Mesendoderm (in vitro differentiated cells): ENCODE measurements at regions not wholly inside any gene's neighbourhood (a gene's known extent, or its start where the extent isn't known, plus 50 kb on each side); places are given as distances from the start of the nearest gene placed in this dataset.

Experiments used
- DNase-seq: peaks from one replicate; pipeline ENCODE4 v3.0.0; 2013
- H2AK5ac ChIP-seq: 2 replicates; pipeline ENCODE4 v1.6.1; 2013; ENCODE audit warnings: low read length, inconsistent platforms
- H2BK120ac ChIP-seq: 2 replicates; pipeline ENCODE4 v1.6.1; 2013; ENCODE audit warnings: low read depth, mild to moderate bottlenecking, low read length, moderate library complexity, mixed read lengths
- H2BK15ac ChIP-seq: replicated peaks from 2 replicates; pipeline ENCODE4 v1.6.1; 2013; ENCODE audit warnings: low read depth, mild to moderate bottlenecking, moderate library complexity
- H2BK5ac ChIP-seq: 2 replicates; pipeline ENCODE4 v1.6.1; 2013; ENCODE audit warnings: low read length, inconsistent platforms
- H3K18ac ChIP-seq: 2 replicates; pipeline ENCODE4 v1.6.1; 2013; ENCODE audit warnings: mild to moderate bottlenecking, low read length, mixed read lengths
- H3K23ac ChIP-seq: one replicate; pipeline ENCODE4 v1.6.1; 2013; ENCODE audit warnings: low read length
- H3K27ac ChIP-seq: 2 replicates; pipeline ENCODE4 v1.5.1; 2013; ENCODE audit warnings: low read depth, mild to moderate bottlenecking, inconsistent platforms, low read length, moderate library complexity
- H3K27me3 ChIP-seq: 2 replicates; pipeline ENCODE4 v1.6.1; 2013; ENCODE audit warnings: low read length, control low read depth, mild to moderate bottlenecking, inconsistent platforms; ENCODE audit not compliant: insufficient read depth, poor library complexity
- H3K36me3 ChIP-seq: 2 replicates; pipeline ENCODE4 v1.6.1; 2013; ENCODE audit warnings: low read length, inconsistent platforms; ENCODE audit not compliant: control insufficient read depth, insufficient read depth
- H3K4ac ChIP-seq: one replicate; pipeline ENCODE4 v1.6.1; 2013; ENCODE audit warnings: low read depth, mild to moderate bottlenecking, low read length, moderate library complexity
- H3K4me1 ChIP-seq: 2 replicates; pipeline ENCODE4 v1.6.1; 2013; ENCODE audit warnings: low read depth, low read length, inconsistent platforms; ENCODE audit not compliant: control insufficient read depth
- H3K4me2 ChIP-seq: 2 replicates; pipeline ENCODE4 v1.6.1; 2013; ENCODE audit warnings: low read length
- H3K4me3 ChIP-seq: 2 replicates; pipeline ENCODE4 v1.5.1; 2013; ENCODE audit warnings: mild to moderate bottlenecking, low read length
- H3K56ac ChIP-seq: one replicate; pipeline ENCODE4 v1.6.1; 2013; ENCODE audit warnings: low read length
- H3K79me1 ChIP-seq: 2 replicates; pipeline ENCODE4 v1.6.1; 2013; ENCODE audit warnings: low read length, inconsistent platforms
- H3K79me2 ChIP-seq: 2 replicates; pipeline ENCODE4 v1.6.1; 2013; ENCODE audit warnings: mild to moderate bottlenecking, low read length; ENCODE audit not compliant: control insufficient read depth, insufficient read depth
- H3K9ac ChIP-seq: 2 replicates; pipeline ENCODE4 v1.6.1; 2013; ENCODE audit warnings: low read length, inconsistent platforms
- H4K5ac ChIP-seq: one replicate; pipeline ENCODE4 v1.6.1; 2013; ENCODE audit warnings: low read length
- H4K8ac ChIP-seq: one replicate; pipeline ENCODE4 v1.6.1; 2013; ENCODE audit warnings: low read depth, mild to moderate bottlenecking, control low read depth, low read length, moderate library complexity
- WGBS: extraction: QIAGEN DNeasy Blood & Tissue Kit; methylation state at CpG from one replicate; pipeline ENCODE4 v1.1.7; 2013; ENCODE audit warnings: low lambda C conversion rate, missing lambda C conversion rate; ENCODE audit not compliant: insufficient coverage; ENCODE audit errors: extremely low coverage; 5-methylcytosine and 5-hydroxymethylcytosine counted together

GRCh38 chr3:64975147-64975546 lies 287.3 kb upstream of the ADAMTS9 start:
- H3K27me3 ChIP-seq, result no peaks in the 10 kb centered on the region
- no peak overlapping the region for H3K56ac ChIP-seq
- WGBS, result no CpG with 5 or more reads among the region's 2 CpGs

GRCh38 chr3:64974401-64974800 lies 286.6 kb upstream of the ADAMTS9 start:
- H3K18ac ChIP-seq, result no peak overlapping the region

More at GRCh38 chr3:64975147-64975546, 287.3 kb upstream of the ADAMTS9 start:
- no peak for DNase-seq
- Histone ChIP-seq H4K5ac (no peak overlapping the region), H3K79me1 (no peaks in the 10 kb centered on the region), H3K4me1 (no peaks in the 10 kb centered on the region), H3K27ac (no peak overlapping the region), H2BK5ac (no peak overlapping the region), H3K4me2 (no peak overlapping the region), H4K8ac (no peak overlapping the region), H3K23ac (no peak overlapping the region), H3K36me3 (no peaks in the 10 kb centered on the region), H3K4me3 (no peak overlapping the region), H3K79me2 (no peaks in the 10 kb centered on the region), H2BK15ac (no peak overlapping the region), H3K9ac (no peak overlapping the region), H2AK5ac (no peak overlapping the region), H2BK120ac (no peak overlapping the region), H3K18ac (no peak overlapping the region), H3K4ac (no peak overlapping the region)

GRCh38 chr3:64972793-64973192 lies 285.0 kb upstream of the ADAMTS9 start:
- no peak for DNase-seq
- no peak overlapping the region for H2BK15ac ChIP-seq
- no peak overlapping the region for H3K56ac ChIP-seq
- no peak overlapping the region for H3K23ac ChIP-seq
- no peak overlapping the region for H2AK5ac ChIP-seq
- H3K27ac ChIP-seq, result no peak overlapping the region
- no peak overlapping the region for H3K4me3 ChIP-seq
- H3K9ac ChIP-seq, result no peak overlapping the region
- no peaks in the 10 kb centered on the region for H3K4me1 ChIP-seq
- H3K18ac ChIP-seq, result no peak overlapping the region
- H2BK120ac ChIP-seq, result no peak overlapping the region
- H3K36me3 ChIP-seq, result no peaks in the 10 kb centered on the region
- H4K5ac ChIP-seq, result no peak overlapping the region
- H3K79me1 ChIP-seq, result no peaks in the 10 kb centered on the region
- H3K79me2 ChIP-seq, result no peaks in the 10 kb centered on the region
- H4K8ac ChIP-seq, result no peak overlapping the region
- no peak overlapping the region for H3K4me2 ChIP-seq
- no peak overlapping the region for H2BK5ac ChIP-seq
- WGBS, result no CpG with 5 or more reads among the region's 1 CpG
- no peak overlapping the region for H3K4ac ChIP-seq
- no peaks in the 10 kb centered on the region for H3K27me3 ChIP-seq

More at GRCh38 chr3:64974401-64974800, 286.6 kb upstream of the ADAMTS9 start:
- H3K4me2 ChIP-seq, result no peak overlapping the region
- no peaks in the 10 kb centered on the region for H3K4me1 ChIP-seq
- no peak overlapping the region for H2BK5ac ChIP-seq
- no peak overlapping the region for H3K4ac ChIP-seq
- H3K27me3 ChIP-seq, result no peaks in the 10 kb centered on the region
- no peak overlapping the region for H3K4me3 ChIP-seq
- no peak overlapping the region for H3K9ac ChIP-seq
- no peak for DNase-seq
- H2BK15ac ChIP-seq, result no peak overlapping the region
- no peak overlapping the region for H3K56ac ChIP-seq
- H3K79me1 ChIP-seq, result no peaks in the 10 kb centered on the region
- no peaks in the 10 kb centered on the region for H3K36me3 ChIP-seq
- no peak overlapping the region for H3K23ac ChIP-seq
- no peak overlapping the region for H4K5ac ChIP-seq
- WGBS, result no CpG with 5 or more reads among the region's 5 CpGs
- H3K79me2 ChIP-seq, result no peaks in the 10 kb centered on the region
- no peak overlapping the region for H4K8ac ChIP-seq
- H2AK5ac ChIP-seq, result no peak overlapping the region
- no peak overlapping the region for H3K27ac ChIP-seq
- H2BK120ac ChIP-seq, result no peak overlapping the region

- no peak overlapping the region for H2BK15ac ChIP-seq
- H4K8ac ChIP-seq, result no peak overlapping the region
- no peaks in the 10 kb centered on the region for H3K79me1 ChIP-seq
- no peak overlapping the region for H3K56ac ChIP-seq
- H3K36me3 ChIP-seq, result no peaks in the 10 kb centered on the region
- whole genome bisulfite sequencing, result no CpG with 5 or more reads among the region's 1 CpG
- peaks cover 2% of the 10 kb centered on the region for H3K27me3 ChIP-seq
- no peak overlapping the region for H3K4me2 ChIP-seq
- H3K18ac ChIP-seq, result no peak overlapping the region
- no peak overlapping the region for H3K9ac ChIP-seq
- H2AK5ac ChIP-seq, result no peak overlapping the region
- H3K27ac ChIP-seq, result no peak overlapping the region
- no peak overlapping the region for H2BK120ac ChIP-seq
- H4K5ac ChIP-seq, result no peak overlapping the region
- H3K23ac ChIP-seq, result no peak overlapping the region
- no peak overlapping the region for H2BK5ac ChIP-seq
- DNase-seq, result no peak
- H3K4me3 ChIP-seq, result no peak overlapping the region
- no peaks in the 10 kb centered on the region for H3K4me1 ChIP-seq
- no peak overlapping the region for H3K4ac ChIP-seq
- H3K79me2 ChIP-seq, result no peaks in the 10 kb centered on the region
Measured at GRCh38 chr3:64971602-64972001, 283.8 kb upstream of the ADAMTS9 start.

GRCh38 chr3:64970634-64971033 lies 282.8 kb upstream of the ADAMTS9 start:
- Histone ChIP-seq H3K56ac (no peak overlapping the region), H3K23ac (no peak overlapping the region), H3K36me3 (no peaks in the 10 kb centered on the region), H3K79me2 (no peaks in the 10 kb centered on the region), H3K27ac (no peak overlapping the region), H3K4me1 (no peaks in the 10 kb centered on the region), H2BK120ac (no peak overlapping the region), H2AK5ac (no peak overlapping the region), H3K18ac (no peak overlapping the region), H4K8ac (no peak overlapping the region), H3K4me3 (no peak overlapping the region), H2BK15ac (no peak overlapping the region), H3K4me2 (no peak overlapping the region), H3K27me3 (peaks cover 2% of the 10 kb centered on the region), H3K4ac (no peak overlapping the region), H4K5ac (no peak overlapping the region), H3K79me1 (no peaks in the 10 kb centered on the region), H3K9ac (no peak overlapping the region), H2BK5ac (no peak overlapping the region)
- no CpG with 5 or more reads among the region's 3 CpGs for WGBS
- no peak for DNase-seq

GRCh38 chr3:64961301-64961700 lies 273.5 kb upstream of the ADAMTS9 start:
- H2BK120ac ChIP-seq, result no peak overlapping the region
- H2BK15ac ChIP-seq, result no peak overlapping the region
- H3K27ac ChIP-seq, result no peak overlapping the region
- no peak overlapping the region for H3K23ac ChIP-seq
- no peaks in the 10 kb centered on the region for H3K36me3 ChIP-seq
- H3K18ac ChIP-seq, result no peak overlapping the region
- H3K9ac ChIP-seq, result no peak overlapping the region
- H3K79me2 ChIP-seq, result no peaks in the 10 kb centered on the region
- H3K4ac ChIP-seq, result no peak overlapping the region
- H2BK5ac ChIP-seq, result no peak overlapping the region
- no peak overlapping the region for H4K8ac ChIP-seq
- no peak overlapping the region for H3K56ac ChIP-seq
- H3K4me1 ChIP-seq, result no peaks in the 10 kb centered on the region
- H3K4me3 ChIP-seq, result no peak overlapping the region
- DNase-seq, result no peak
- H3K4me2 ChIP-seq, result no peak overlapping the region
- no peaks in the 10 kb centered on the region for H3K27me3 ChIP-seq
- H3K79me1 ChIP-seq, result no peaks in the 10 kb centered on the region
- no peak overlapping the region for H2AK5ac ChIP-seq
- no peak overlapping the region for H4K5ac ChIP-seq
